H9 (cell line): ENCODE measurements at regions not wholly inside any gene's neighbourhood (a gene's known extent, or its start where the extent isn't known, plus 50 kb on each side); places are given as distances from the start of the nearest gene placed in this dataset.

Experiments
- DNase-seq: peaks from one replicate; pipeline ENCODE4 v3.0.0-alpha.2; 2017
- H2AFZ ChIP-seq: one replicate; pipeline ENCODE4 v1.6.1; 2013; ENCODE audit warnings: mild to moderate bottlenecking, low read length, control low read depth, moderate library complexity
- H2AK5ac ChIP-seq: 2 replicates; pipeline ENCODE4 v1.6.1; 2013; ENCODE audit warnings: low read length, control low read depth, mixed read lengths; ENCODE audit not compliant: insufficient read length
- H2BK120ac ChIP-seq: one replicate; pipeline ENCODE4 v1.6.1; 2013; ENCODE audit warnings: low read depth, mild to moderate bottlenecking, low read length, control low read depth, inconsistent platforms; ENCODE audit not compliant: poor library complexity, severe bottlenecking
- H2BK12ac ChIP-seq: 2 replicates; pipeline ENCODE4 v1.6.1; 2013; ENCODE audit warnings: low read length, control low read depth, mixed read lengths, low read depth; ENCODE audit not compliant: insufficient read length
- H2BK15ac ChIP-seq: 2 replicates; pipeline ENCODE4 v1.6.1; 2013; ENCODE audit warnings: low read depth, low read length, control low read depth
- H2BK20ac ChIP-seq: one replicate; pipeline ENCODE4 v1.6.1; 2013; ENCODE audit warnings: low read depth, mild to moderate bottlenecking, low read length, control low read depth, inconsistent platforms; ENCODE audit not compliant: poor library complexity, severe bottlenecking
- H2BK5ac ChIP-seq: 2 replicates; pipeline ENCODE4 v1.6.1; 2013; ENCODE audit warnings: low read length, control low read depth, mixed read lengths; ENCODE audit not compliant: insufficient read length
- H3K14ac ChIP-seq: 2 replicates; pipeline ENCODE4 v1.6.1; 2013; ENCODE audit warnings: low read length, control low read depth; ENCODE audit not compliant: insufficient read depth
- H3K18ac ChIP-seq: 2 replicates; pipeline ENCODE4 v1.6.1; 2013; ENCODE audit warnings: low read depth, mild to moderate bottlenecking, mixed read lengths, low read length, control low read depth; ENCODE audit not compliant: insufficient read length
- H3K23ac ChIP-seq: 2 replicates; pipeline ENCODE4 v1.6.1; 2013; ENCODE audit warnings: low read length, control low read depth, mixed read lengths, low read depth; ENCODE audit not compliant: insufficient read length
- H3K23me2 ChIP-seq: 2 replicates; pipeline ENCODE4 v1.6.1; 2013; ENCODE audit warnings: low read depth, mild to moderate bottlenecking, mixed read lengths, low read length, control low read depth; ENCODE audit not compliant: insufficient read length, poor library complexity, severe bottlenecking
- H3K27ac ChIP-seq: 2 replicates; pipeline ENCODE4 v1.5.1; 2013; ENCODE audit warnings: low read length, control low read depth, mixed read lengths, low read depth; ENCODE audit not compliant: insufficient read length
- H3K27me3 ChIP-seq: 2 replicates; pipeline ENCODE4 v1.6.1; 2013; ENCODE audit warnings: low read length, control low read depth, inconsistent platforms; ENCODE audit not compliant: insufficient read depth
- H3K4ac ChIP-seq: 2 replicates; pipeline ENCODE4 v1.6.1; 2013; ENCODE audit warnings: low read depth, mild to moderate bottlenecking, control low read depth, inconsistent platforms, low read length, moderate library complexity
- H3K4me1 ChIP-seq: 2 replicates; pipeline ENCODE4 v1.6.1; 2013; ENCODE audit warnings: low read length, control low read depth, inconsistent platforms; ENCODE audit not compliant: insufficient read depth
- H3K4me2 ChIP-seq: 2 replicates; pipeline ENCODE4 v1.6.1; 2013; ENCODE audit warnings: low read length, control low read depth, mixed read lengths; ENCODE audit not compliant: insufficient read length, insufficient read depth
- H3K56ac ChIP-seq: 2 replicates; pipeline ENCODE4 v1.6.1; 2013; ENCODE audit warnings: low read depth, mild to moderate bottlenecking, mixed read lengths, low read length, control low read depth; ENCODE audit not compliant: insufficient read length
- H3K79me1 ChIP-seq: 2 replicates; pipeline ENCODE4 v1.6.1; 2013; ENCODE audit warnings: low read depth, mild to moderate bottlenecking, moderate library complexity, low read length, control low read depth, inconsistent platforms; ENCODE audit not compliant: insufficient read depth, poor library complexity, severe bottlenecking
- H3K79me2 ChIP-seq: 2 replicates; pipeline ENCODE4 v1.6.1; 2013; ENCODE audit warnings: low read length, control low read depth, inconsistent platforms; ENCODE audit not compliant: insufficient read depth
- H3K9ac ChIP-seq: 2 replicates; pipeline ENCODE4 v1.6.1; 2013; ENCODE audit warnings: low read length, control low read depth, mixed read lengths; ENCODE audit not compliant: insufficient read length; ENCODE audit errors: extremely low read depth
- H3K9me3 ChIP-seq: one replicate; pipeline ENCODE4 v1.6.1; 2013; ENCODE audit warnings: low read depth, low read length, inconsistent platforms; ENCODE audit not compliant: control insufficient read depth
- H3T11ph ChIP-seq: one replicate; pipeline ENCODE4 v1.6.1; 2013; ENCODE audit warnings: mild to moderate bottlenecking, low read length, control low read depth, inconsistent platforms
- H4K20me1 ChIP-seq: one replicate; pipeline ENCODE4 v1.6.1; 2013; ENCODE audit not compliant: control insufficient read depth, insufficient read length, insufficient read depth
- H4K5ac ChIP-seq: 2 replicates; pipeline ENCODE4 v1.6.1; 2013; ENCODE audit warnings: low read depth, mild to moderate bottlenecking, mixed read lengths, low read length, control low read depth; ENCODE audit not compliant: insufficient read length
- H4K8ac ChIP-seq: replicated peaks from 2 replicates; pipeline ENCODE4 v1.6.1; 2013; ENCODE audit warnings: low read length, control low read depth, mixed read lengths, low read depth; ENCODE audit not compliant: insufficient read length
- H4K91ac ChIP-seq: 2 replicates; pipeline ENCODE4 v1.6.1; 2013; ENCODE audit warnings: low read depth, mild to moderate bottlenecking, moderate library complexity, mixed read lengths, low read length, control low read depth; ENCODE audit not compliant: insufficient read length
- H3K27ac Mint-ChIP-seq, 3 experiments: 2 replicates in 2 of 3; 3 replicates in 1 of 3; pipeline ENCODE4 v1.8.0; 2020 to 2021; ENCODE audit warnings: mixed read lengths in 3 of 3, mild to moderate bottlenecking in 1 of 3, moderate library complexity in 1 of 3
- H3K27me3 Mint-ChIP-seq: 2 replicates; pipeline ENCODE4 v1.8.0; 2021; ENCODE audit warnings: low read depth, mild to moderate bottlenecking, moderate library complexity, mixed read lengths
- H3K36me3 Mint-ChIP-seq, 3 experiments: 2 replicates in 2 of 3; 3 replicates in 1 of 3; pipeline ENCODE4 v1.8.0; 2020 to 2021; ENCODE audit warnings: low read depth in 3 of 3, mixed read lengths in 3 of 3; ENCODE audit not compliant: insufficient read depth in 1 of 3
- H3K4me1 Mint-ChIP-seq, 2 experiments: 2 replicates each; pipeline ENCODE4 v1.8.0; 2020; ENCODE audit warnings: mixed read lengths in 2 of 2
- H3K4me3 Mint-ChIP-seq, 2 experiments: 2 replicates in 1 of 2; 3 replicates in 1 of 2; pipeline ENCODE4 v1.8.0; 2020 to 2021; ENCODE audit warnings: mild to moderate bottlenecking in 2 of 2, mixed read lengths in 2 of 2, moderate library complexity in 1 of 2
- H3K9me3 Mint-ChIP-seq, 2 experiments: 2 replicates in 1 of 2; 3 replicates in 1 of 2; pipeline ENCODE4 v1.8.0; 2020; ENCODE audit warnings: mild to moderate bottlenecking in 2 of 2, mixed read lengths in 2 of 2, moderate library complexity in 1 of 2
- CTCF ChIP-seq: fragments of 200-600 bp; sonication (generic); conservative IDR thresholded peaks from 3 replicates; pipeline ENCODE4 v1.8.0; 2021; ENCODE audit warnings: antibody characterized with exemption, mild to moderate bottlenecking
- WGBS: extraction: QIAGEN DNeasy Blood & Tissue Kit; methylation state at CpG from one replicate; pipeline ENCODE4 v1.1.7; 2013; ENCODE audit warnings: missing lambda C conversion rate, low lambda C conversion rate, mixed read lengths; ENCODE audit not compliant: insufficient read length; ENCODE audit errors: extremely low coverage; 5-methylcytosine and 5-hydroxymethylcytosine counted together

GRCh38 chr1:193342811-193343210, 156.4 kb upstream of the B3GALT2 start:
- H3K4me3 Mint-ChIP-seq, result no peak overlapping the region
- H3K79me2 ChIP-seq, result no peaks in the 10 kb centered on the region
- no peak overlapping the region for H2BK120ac ChIP-seq
- no peaks in the 10 kb centered on the region for H3K27me3 ChIP-seq
- no peak overlapping the region for H2BK20ac ChIP-seq
- no peak overlapping the region for H3K56ac ChIP-seq
- no peak overlapping the region for H2BK5ac ChIP-seq
- H3K14ac ChIP-seq, result no peak overlapping the region
- no peak overlapping the region for H3K18ac ChIP-seq
- no peak overlapping the region for H2AK5ac ChIP-seq
- H3K23me2 ChIP-seq, result no peaks in the 10 kb centered on the region
- no peak overlapping the region for H3K4ac ChIP-seq
- no peak overlapping the region for H4K8ac ChIP-seq
- no peak overlapping the region for H4K91ac ChIP-seq
- no peaks in the 10 kb centered on the region for H3K79me1 ChIP-seq
- no peak overlapping the region for H3K27ac ChIP-seq
- no peak overlapping the region for H2AFZ ChIP-seq
- no peak overlapping the region for H2BK15ac ChIP-seq
- H3K9me3 ChIP-seq, result no peaks in the 10 kb centered on the region
- H3K27ac Mint-ChIP-seq, result no peak overlapping the region
- no peaks in the 10 kb centered on the region for H3K27me3 Mint-ChIP-seq
- H2BK12ac ChIP-seq, result no peak overlapping the region
- no peaks in the 10 kb centered on the region for H3K4me1 ChIP-seq
- no peak overlapping the region for H4K5ac ChIP-seq
- no peak overlapping the region for H3K9ac ChIP-seq
- H3K9me3 Mint-ChIP-seq, result no peaks in the 10 kb centered on the region
- whole genome bisulfite sequencing, result no CpG with 5 or more reads among the region's 13 CpGs
- no peak for DNase-seq
- no peak overlapping the region for H3K4me2 ChIP-seq
- H4K20me1 ChIP-seq, result no peaks in the 10 kb centered on the region
- H3K36me3 Mint-ChIP-seq, result no peaks in the 10 kb centered on the region
- H3K23ac ChIP-seq, result no peak overlapping the region
- TF ChIP-seq CTCF, result no peak
- peaks cover 0 to 3% of the 10 kb centered on the region in 2 experiments; a peak in 1 of 4 replicates for H3K4me1 Mint-ChIP-seq
- no peak overlapping the region for H3T11ph ChIP-seq
